Smooth muscle cell (in vitro differentiated cells): ENCODE measurements at regions not wholly inside any gene's neighbourhood (a gene's known extent, or its start where the extent isn't known, plus 50 kb on each side); places are given as distances from the start of the nearest gene placed in this dataset.

Experiments
- DNase-seq: peaks from one replicate; lab custom pipeline; 2025; ENCODE audit not compliant: unreplicated experiment; lab: John Stamatoyannopoulos, UW
- H2AFZ ChIP-seq: fragments of 200-600 bp; sonication (generic); 2 replicates; pipeline ENCODE4 v1.6.0; 2016; ENCODE audit warnings: antibody characterized with exemption, low read depth, mild to moderate bottlenecking
- H3F3A ChIP-seq: fragments of 200-600 bp; sonication (generic); 2 replicates; pipeline ENCODE4 v1.6.0; 2017; ENCODE audit warnings: antibody characterized with exemption, low read depth
- H3K27ac ChIP-seq: fragments of 200-600 bp; sonication (generic); 2 replicates; pipeline ENCODE4 v1.5.1; 2016; ENCODE audit warnings: low read depth, mild to moderate bottlenecking
- H3K27me3 ChIP-seq: fragments of 200-600 bp; sonication (generic); 2 replicates; pipeline ENCODE4 v1.6.1; 2016; ENCODE audit warnings: low read depth, mild to moderate bottlenecking
- H3K36me3 ChIP-seq: fragments of 200-600 bp; sonication (generic); 2 replicates; pipeline ENCODE4 v1.5.1; 2016; ENCODE audit warnings: low read depth
- H3K4me1 ChIP-seq: fragments of 200-600 bp; sonication (generic); 2 replicates; pipeline ENCODE4 v1.5.1; 2016; ENCODE audit warnings: low read depth
- H3K4me2 ChIP-seq: fragments of 200-600 bp; sonication (generic); 2 replicates; pipeline ENCODE4 v1.6.0; 2016; ENCODE audit warnings: mild to moderate bottlenecking
- H3K4me3 ChIP-seq: fragments of 200-600 bp; sonication (generic); 2 replicates; pipeline ENCODE4 v1.5.1; 2016; ENCODE audit warnings: mild to moderate bottlenecking
- H3K79me2 ChIP-seq: fragments of 200-600 bp; sonication (generic); 2 replicates; pipeline ENCODE4 v1.6.0; 2016; ENCODE audit warnings: low read depth, mild to moderate bottlenecking
- H3K9ac ChIP-seq: fragments of 200-600 bp; sonication (generic); 2 replicates; pipeline ENCODE4 v1.6.0; 2016; ENCODE audit warnings: low read depth
- H3K9me3 ChIP-seq: fragments of 200-600 bp; sonication (generic); replicated peaks from 2 replicates; pipeline ENCODE4 v1.5.1; 2016; ENCODE audit warnings: low read depth
- H4K20me1 ChIP-seq: fragments of 200-600 bp; sonication (generic); 2 replicates; pipeline ENCODE4 v1.6.0; 2016; ENCODE audit warnings: low read depth
- WGBS: methylation state at CpG from one replicate; pipeline ENCODE4 v1.1.7; 2016; ENCODE audit warnings: low lambda C conversion rate; 5-methylcytosine and 5-hydroxymethylcytosine counted together
- TF ChIP-seq, protein P1 (sequence below): fragments of 200-600 bp; sonication (generic); IDR thresholded peaks from 2 replicates; pipeline ENCODE4 v1.5.1; 2017; ENCODE audit warnings: borderline replicate concordance, mild to moderate bottlenecking, antibody characterized with exemption; ENCODE audit not compliant: insufficient read depth, poor library complexity, severe bottlenecking

DNA sequence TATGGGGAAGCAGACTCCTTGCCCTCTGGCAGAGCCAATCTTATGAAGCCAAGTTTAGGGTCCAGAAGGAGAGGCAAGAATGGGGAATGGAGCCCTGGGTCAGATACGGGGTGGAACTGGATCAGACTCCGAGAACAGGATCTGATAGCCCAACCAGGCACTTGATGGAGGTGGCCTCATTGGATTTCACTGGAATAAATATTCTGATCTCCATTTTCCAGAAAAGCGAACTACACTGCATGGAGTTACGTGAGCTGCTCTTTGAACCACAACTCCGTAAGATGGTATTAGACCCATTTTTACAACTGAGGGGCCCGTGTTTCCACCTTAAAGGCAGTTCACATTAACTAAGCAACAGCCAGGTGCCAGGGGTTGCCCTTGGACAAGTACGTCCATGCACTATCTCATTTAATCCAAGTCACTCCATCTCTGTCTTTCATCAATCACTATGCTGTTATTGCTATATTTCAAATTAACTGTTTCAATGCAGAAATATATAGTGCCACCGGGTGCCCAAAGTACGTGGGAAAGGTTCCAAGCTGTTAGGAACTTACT is 155.2 kb downstream of the BCL11B start:
- H3K27me3 ChIP-seq: no peaks in the 10 kb centered on the region
- DNase-seq: no peak
- H3K27ac ChIP-seq: no peak overlapping the region
- H3F3A ChIP-seq: no peaks in the 10 kb centered on the region
- H4K20me1 ChIP-seq: no peaks in the 10 kb centered on the region
- no peak overlapping the region for H2AFZ ChIP-seq
- TF ChIP-seq, protein P1, sequence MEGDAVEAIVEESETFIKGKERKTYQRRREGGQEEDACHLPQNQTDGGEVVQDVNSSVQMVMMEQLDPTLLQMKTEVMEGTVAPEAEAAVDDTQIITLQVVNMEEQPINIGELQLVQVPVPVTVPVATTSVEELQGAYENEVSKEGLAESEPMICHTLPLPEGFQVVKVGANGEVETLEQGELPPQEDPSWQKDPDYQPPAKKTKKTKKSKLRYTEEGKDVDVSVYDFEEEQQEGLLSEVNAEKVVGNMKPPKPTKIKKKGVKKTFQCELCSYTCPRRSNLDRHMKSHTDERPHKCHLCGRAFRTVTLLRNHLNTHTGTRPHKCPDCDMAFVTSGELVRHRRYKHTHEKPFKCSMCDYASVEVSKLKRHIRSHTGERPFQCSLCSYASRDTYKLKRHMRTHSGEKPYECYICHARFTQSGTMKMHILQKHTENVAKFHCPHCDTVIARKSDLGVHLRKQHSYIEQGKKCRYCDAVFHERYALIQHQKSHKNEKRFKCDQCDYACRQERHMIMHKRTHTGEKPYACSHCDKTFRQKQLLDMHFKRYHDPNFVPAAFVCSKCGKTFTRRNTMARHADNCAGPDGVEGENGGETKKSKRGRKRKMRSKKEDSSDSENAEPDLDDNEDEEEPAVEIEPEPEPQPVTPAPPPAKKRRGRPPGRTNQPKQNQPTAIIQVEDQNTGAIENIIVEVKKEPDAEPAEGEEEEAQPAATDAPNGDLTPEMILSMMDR: no peak
- H3K79me2 ChIP-seq: no peaks in the 10 kb centered on the region
- H3K4me3 ChIP-seq: no peak overlapping the region
- no peaks in the 10 kb centered on the region for H3K4me1 ChIP-seq
- no peak overlapping the region for H3K4me2 ChIP-seq
- H3K9ac ChIP-seq: no peak overlapping the region
- H3K9me3 ChIP-seq: no peaks in the 10 kb centered on the region
- no peaks in the 10 kb centered on the region for H3K36me3 ChIP-seq
- 98% methylated on average over 9 of the region's 9 CpGs for WGBS

DNA sequence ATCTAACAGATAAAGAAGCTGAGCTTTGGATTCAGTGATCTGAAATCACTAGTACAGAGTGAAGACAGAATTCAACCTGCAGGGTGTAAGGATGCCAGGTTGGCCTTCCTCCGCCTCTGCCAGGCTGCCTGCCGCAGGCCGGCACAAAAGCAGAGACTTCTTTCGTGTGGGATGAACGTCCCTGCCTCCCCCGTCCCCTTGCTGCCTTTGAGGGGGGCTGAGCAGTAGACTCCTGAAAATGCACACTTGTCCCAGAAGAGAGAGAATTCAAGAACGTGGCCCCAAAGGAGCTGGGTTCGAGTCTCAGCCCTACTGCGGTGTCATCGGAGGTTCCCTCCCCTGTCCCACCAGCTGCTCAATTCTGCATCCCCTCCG is 154.3 kb downstream of the BCL11B start:
- no peaks in the 10 kb centered on the region for H3K4me1 ChIP-seq
- no peaks in the 10 kb centered on the region for H3K9me3 ChIP-seq
- TF ChIP-seq, protein P1: no peak
- H3K79me2 ChIP-seq: no peaks in the 10 kb centered on the region
- H4K20me1 ChIP-seq: no peaks in the 10 kb centered on the region
- no peak overlapping the region for H3K4me2 ChIP-seq
- H3K9ac ChIP-seq: no peak overlapping the region
- DNase-seq: no peak
- H3K27ac ChIP-seq: no peak overlapping the region
- no peaks in the 10 kb centered on the region for H3K27me3 ChIP-seq
- whole genome bisulfite sequencing: 85% methylated on average over 11 of the region's 11 CpGs
- H3F3A ChIP-seq: no peaks in the 10 kb centered on the region
- no peak overlapping the region for H3K4me3 ChIP-seq
- H2AFZ ChIP-seq: no peak overlapping the region
- H3K36me3 ChIP-seq: no peaks in the 10 kb centered on the region

DNA sequence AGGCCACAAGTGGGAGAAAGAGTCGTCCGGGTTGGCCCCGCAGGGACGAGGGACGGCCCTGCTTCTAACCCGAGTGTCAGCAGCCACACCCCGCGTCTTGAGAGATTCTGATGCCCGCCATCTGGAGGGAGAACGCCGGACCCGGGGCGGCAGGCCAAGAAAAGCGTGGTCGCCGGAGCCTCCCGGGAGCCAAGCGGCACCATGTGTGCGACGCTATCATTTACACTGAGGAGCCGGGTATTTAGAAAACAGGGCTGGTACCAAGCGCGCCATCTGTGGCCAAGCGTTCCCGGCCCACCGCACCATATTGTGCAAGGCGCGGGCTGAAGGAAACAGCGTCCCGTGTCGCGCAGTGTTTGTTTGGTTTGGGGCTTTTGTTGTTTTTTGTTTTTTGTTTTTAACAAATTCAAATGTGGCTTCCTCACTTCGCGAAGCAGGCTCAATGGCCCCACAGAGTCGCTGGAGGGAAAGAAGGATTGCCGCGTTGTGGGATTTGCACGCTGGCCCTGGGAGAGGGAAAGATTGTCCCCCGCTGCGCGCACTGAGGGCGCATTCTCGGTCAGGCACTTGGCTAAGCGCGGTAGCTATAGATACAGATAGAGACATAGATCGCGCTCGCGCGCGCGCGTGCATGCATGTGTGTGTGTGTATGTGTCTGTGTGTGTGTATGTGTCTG is 153.8 kb downstream of the BCL11B start:
- no peaks in the 10 kb centered on the region for H3K4me1 ChIP-seq
- H3K27me3 ChIP-seq: no peaks in the 10 kb centered on the region
- DNase-seq: no peak
- no peaks in the 10 kb centered on the region for H3K79me2 ChIP-seq
- H3K9me3 ChIP-seq: no peaks in the 10 kb centered on the region
- H2AFZ ChIP-seq: no peak overlapping the region
- H3K27ac ChIP-seq: no peak overlapping the region
- peak overlapping the region; percentile 72 for H3K4me2 ChIP-seq
- peak overlapping the region; percentile 8 for H3K4me3 ChIP-seq
- 49% methylated on average over 53 of the region's 53 CpGs for WGBS
- H3F3A ChIP-seq: no peaks in the 10 kb centered on the region
- TF ChIP-seq, protein P1: no peak
- H3K9ac ChIP-seq: no peak overlapping the region
- no peaks in the 10 kb centered on the region for H4K20me1 ChIP-seq
- no peaks in the 10 kb centered on the region for H3K36me3 ChIP-seq

DNA sequence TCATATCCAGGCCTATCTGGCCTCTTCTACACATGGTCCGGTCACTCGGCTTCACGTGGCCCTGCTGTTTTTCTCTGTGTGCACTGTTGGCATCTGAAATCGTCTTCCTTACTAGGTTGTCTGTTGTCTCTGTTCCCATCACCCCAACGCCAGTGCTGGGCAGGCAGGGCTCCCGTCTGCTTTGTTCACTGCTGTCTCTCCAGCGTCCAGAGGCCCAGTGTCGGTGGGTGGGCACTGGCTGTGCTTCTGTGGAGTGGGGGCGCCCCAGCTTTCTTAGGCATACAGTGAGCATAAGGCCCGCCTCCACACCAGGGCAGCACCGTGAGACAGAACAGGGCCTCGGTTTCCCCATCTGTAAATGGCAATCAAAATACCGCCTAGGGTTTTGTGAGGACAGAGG is 153.1 kb downstream of the BCL11B start:
- H3K79me2 ChIP-seq: no peaks in the 10 kb centered on the region
- TF ChIP-seq, protein P1: no peak
- no peaks in the 10 kb centered on the region for H3K27me3 ChIP-seq
- no peak overlapping the region for H3K4me3 ChIP-seq
- H3K9ac ChIP-seq: no peak overlapping the region
- no peak overlapping the region for H3K4me2 ChIP-seq
- H3F3A ChIP-seq: no peaks in the 10 kb centered on the region
- no peak overlapping the region for H3K27ac ChIP-seq
- DNase-seq: no peak
- H3K4me1 ChIP-seq: no peaks in the 10 kb centered on the region
- no peaks in the 10 kb centered on the region for H3K9me3 ChIP-seq
- no peaks in the 10 kb centered on the region for H3K36me3 ChIP-seq
- 87% methylated on average over 13 of the region's 13 CpGs for WGBS
- no peaks in the 10 kb centered on the region for H4K20me1 ChIP-seq
- no peak overlapping the region for H2AFZ ChIP-seq
